Endothelial cell of umbilical vein (primary cell): ENCODE measurements at regions not wholly inside any gene's neighbourhood (a gene's known extent, or its start where the extent isn't known, plus 50 kb on each side); places are given as distances from the start of the nearest gene placed in this dataset.

Experiments
- BruUV-seq: library from RNA; stranded (reverse); fragments of 400-500 nt; replicated peaks from 2 replicates; lab custom pipeline; 2021; lab: Mats Ljungman, UMichigan
- CTCF ChIA-PET: fragments of 300-600, 350-600 bp; sonication (Branson Sonifier 250); formaldehyde crosslinking; loops from one replicate; lab custom pipeline; 2021; ENCODE audit warnings: antibody characterized with exemption, inconsistent platforms; lab: Charles Lee
- POLR2A ChIA-PET: fragments of 300-600, 350-600 bp; sonication (Branson Sonifier 250); formaldehyde crosslinking; loops from one replicate; lab custom pipeline; 2021; ENCODE audit warnings: antibody characterized with exemption, inconsistent platforms; lab: Charles Lee
- DNase-seq: peaks from one replicate; pipeline ENCODE4 v3.0.0-alpha.2; 2011; ENCODE audit warnings: low read depth, low spot score
- FAIRE-seq: peaks from 2 replicates; lab custom pipeline; 2011; peaks lifted over from hg19 to GRCh38; lab: Jason Lieb, UNC
- H2AFZ ChIP-seq: 2 replicates; pipeline ENCODE4 v1.6.0; 2012; ENCODE audit warnings: low read depth, low read length, control low read depth, inconsistent platforms
- H3K27ac ChIP-seq: 2 replicates; pipeline ENCODE4 v1.5.1; 2011; ENCODE audit warnings: low read depth, mild to moderate bottlenecking, control low read depth, low read length, moderate library complexity; ENCODE audit not compliant: insufficient read depth
- H3K27me3 ChIP-seq, 2 experiments: 2 replicates each; pipeline versions ENCODE4 v1.6.0 to v1.6.1; 2011; ENCODE audit warnings: low read length in 2 of 2, mixed read lengths in 1 of 2; ENCODE audit not compliant: control insufficient read depth in 2 of 2, insufficient read depth in 2 of 2
- H3K36me3 ChIP-seq, 2 experiments: 2 replicates in 1 of 2; 3 replicates in 1 of 2; pipeline ENCODE4 v1.5.1; 2011; ENCODE audit warnings: low read length in 2 of 2, mild to moderate bottlenecking in 1 of 2, moderate library complexity in 1 of 2; ENCODE audit not compliant: control insufficient read depth in 2 of 2, insufficient read depth in 2 of 2; ENCODE audit errors: extremely low read depth in 1 of 2
- H3K4me1 ChIP-seq: 3 replicates; pipeline ENCODE4 v1.5.1; 2011; ENCODE audit warnings: mild to moderate bottlenecking, low read length; ENCODE audit not compliant: control insufficient read depth, insufficient read depth; ENCODE audit errors: extremely low read depth
- H3K4me2 ChIP-seq: 2 replicates; pipeline ENCODE4 v1.6.1; 2011; ENCODE audit warnings: low read length, control low read depth, mixed read lengths; ENCODE audit not compliant: insufficient read depth
- H3K4me3 ChIP-seq, 3 experiments: fragments of 200-600 bp in 1 of 3; sonication (generic), shearing (Covaris generic) in 1 of 3; replicated peaks in 1 of 3; 2 replicates each; pipeline ENCODE4 v1.5.1; 2011 to 2016; ENCODE audit warnings: control low read depth in 3 of 3, low read length in 3 of 3, mild to moderate bottlenecking in 2 of 3, inconsistent platforms in 1 of 3, low read depth in 1 of 3, moderate library complexity in 1 of 3; ENCODE audit not compliant: insufficient read depth in 1 of 3
- H3K79me2 ChIP-seq: 2 replicates; pipeline ENCODE4 v1.6.0; 2012; ENCODE audit warnings: low read length, inconsistent platforms; ENCODE audit not compliant: control insufficient read depth, insufficient read depth
- H3K9ac ChIP-seq: replicated peaks from 2 replicates; pipeline ENCODE3; 2011; ENCODE audit warnings: low read length, control low read depth; ENCODE audit not compliant: insufficient read depth; ENCODE audit errors: extremely low read depth
- H3K9me1 ChIP-seq: replicated peaks from 3 replicates; pipeline ENCODE4 v1.6.0; 2011; ENCODE audit warnings: mild to moderate bottlenecking, low read length; ENCODE audit not compliant: control insufficient read depth, insufficient read depth; ENCODE audit errors: extremely low read depth
- H3K9me3 ChIP-seq: replicated peaks from 2 replicates; pipeline ENCODE4 v1.5.1; 2012; ENCODE audit warnings: low read length, inconsistent platforms; ENCODE audit not compliant: control insufficient read depth, insufficient read depth
- H4K20me1 ChIP-seq: replicated peaks from 2 replicates; pipeline ENCODE3; 2011; ENCODE audit warnings: mild to moderate bottlenecking, low read length; ENCODE audit not compliant: control insufficient read depth, insufficient read depth; ENCODE audit errors: extremely low read depth
- CTCF ChIP-seq, 2 donors: IDR thresholded peaks; 1 replicate in 1 of 2; 2 replicates in 1 of 2; pipeline ENCODE4 v1.5.1; 2011; ENCODE audit warnings: low read length in 2 of 2, mild to moderate bottlenecking in 2 of 2, moderate library complexity in 2 of 2, control low read depth in 1 of 2, inconsistent platforms in 1 of 2, low read depth in 1 of 2; ENCODE audit not compliant: insufficient read depth in 1 of 2; ENCODE audit errors: extremely low read depth in 1 of 2
- EZH2 ChIP-seq: IDR thresholded peaks from 2 replicates; pipeline ENCODE4 v1.6.1; 2012; ENCODE audit warnings: borderline replicate concordance, low read depth, mild to moderate bottlenecking, moderate library complexity, low read length, inconsistent platforms; ENCODE audit not compliant: severe bottlenecking
- FOS ChIP-seq: IDR thresholded peaks from 2 replicates; pipeline ENCODE4 v1.6.1; 2011; ENCODE audit warnings: mild to moderate bottlenecking, low read length, moderate library complexity, borderline replicate concordance; ENCODE audit not compliant: insufficient read depth
- GATA2 ChIP-seq: IDR thresholded peaks from 2 replicates; pipeline ENCODE4 v1.7.0; 2011; ENCODE audit warnings: low read depth, mild to moderate bottlenecking, moderate library complexity, mixed read lengths, low read length; ENCODE audit not compliant: insufficient read length, insufficient read depth
- JUN ChIP-seq: IDR thresholded peaks from 2 replicates; pipeline ENCODE4 v1.6.1; 2011; ENCODE audit warnings: borderline replicate concordance, low read depth; ENCODE audit not compliant: insufficient read length, insufficient read depth
- MAX ChIP-seq: IDR thresholded peaks from 2 replicates; pipeline ENCODE4 v1.6.1; 2011; ENCODE audit not compliant: insufficient read depth, insufficient read length
- MYC ChIP-seq: IDR thresholded peaks from one replicate; pipeline ENCODE4 v1.6.1; 2011; ENCODE audit warnings: mild to moderate bottlenecking, low read depth, low read length
- POLR2A ChIP-seq: IDR thresholded peaks from 2 replicates; pipeline ENCODE4 v1.6.1; 2012; ENCODE audit warnings: low read depth, mild to moderate bottlenecking, control low read depth, low read length
- POLR2AphosphoS5 ChIP-seq: IDR thresholded peaks from 2 replicates; pipeline ENCODE4 v1.6.1; 2012; ENCODE audit warnings: low read depth, mild to moderate bottlenecking, control low read depth, low read length, moderate library complexity; ENCODE audit not compliant: insufficient read depth
- dilution Hi-C: fragments of 300-500 bp; cut with MboI; formaldehyde crosslinking; loops from one replicate; pipeline ENCODE4 v1.15.0; 2019; ENCODE audit warnings: low sequenced_read_pairs; ENCODE audit not compliant: extremely low pct_ligation_motif_present
- intact Hi-C: fragments of 100-400 bp; cut with micrococcal nuclease; formaldehyde crosslinking; loops from one replicate; pipeline ENCODE4 v1.10.0; 2022

- no peaks in the 10 kb centered on the region for H3K36me3 ChIP-seq
- POLR2A ChIA-PET: no interaction called here
- no peak overlapping the region for H3K4me3 ChIP-seq
- no peaks in the 10 kb centered on the region for H3K79me2 ChIP-seq
- dilution Hi-C loops (no loop called here), intact Hi-C loops (no loop called here)
- peaks cover 4% of the 10 kb centered on the region for H3K4me1 ChIP-seq
- H4K20me1 ChIP-seq: no peaks in the 10 kb centered on the region
- CTCF ChIA-PET: interaction anchor here (1.3 to 1.7 kb wide), 2 partner anchors 13 to 20 kb away, joined by 4 to 6 read pairs; no protein-coding TSS in a partner anchor
- no peaks in the 10 kb centered on the region for H3K27me3 ChIP-seq
- no TSS peak for BruUV-seq
- H3K9me3 ChIP-seq: no peaks in the 10 kb centered on the region
- H2AFZ ChIP-seq: no peak overlapping the region
- no peak overlapping the region for H3K9ac ChIP-seq
- no peak overlapping the region for H3K27ac ChIP-seq
- FAIRE-seq (no peak), DNase-seq (no peak)
- no peak for TF ChIP-seq GATA2
- TF ChIP-seq MAX: no peak
- TF ChIP-seq MYC: no peak
- no peak for TF ChIP-seq CTCF (IDR thresholded peaks at IDR 0.05; ENCODE audit: extremely low read depth in 1 of 2, insufficient read depth in 1 of 2, low read depth in 1 of 2, low read length in 2 of 2)
- no peak for TF ChIP-seq POLR2AphosphoS5
- TF ChIP-seq JUN: no peak
- TF ChIP-seq POLR2A: no peak
- TF ChIP-seq FOS: no peak
- TF ChIP-seq EZH2: no peak
- H3K4me2 ChIP-seq: no peak overlapping the region
- H3K9me1 ChIP-seq: no peaks in the 10 kb centered on the region
Observed at GRCh38 chr6:80543598-80544222, 437.2 kb downstream of the BCKDHB start.
